Mesendoderm (in vitro differentiated cells): ENCODE measurements at regions not wholly inside any gene's neighbourhood (a gene's known extent, or its start where the extent isn't known, plus 50 kb on each side); places are given as distances from the start of the nearest gene placed in this dataset.

ENCODE experiments used
- DNase-seq: peaks from one replicate; pipeline ENCODE4 v3.0.0; 2013
- H2AK5ac ChIP-seq: 2 replicates; pipeline ENCODE4 v1.6.1; 2013; ENCODE audit warnings: low read length, inconsistent platforms
- H2BK120ac ChIP-seq: 2 replicates; pipeline ENCODE4 v1.6.1; 2013; ENCODE audit warnings: low read depth, mild to moderate bottlenecking, low read length, moderate library complexity, mixed read lengths
- H2BK15ac ChIP-seq: replicated peaks from 2 replicates; pipeline ENCODE4 v1.6.1; 2013; ENCODE audit warnings: low read depth, mild to moderate bottlenecking, moderate library complexity
- H2BK5ac ChIP-seq: 2 replicates; pipeline ENCODE4 v1.6.1; 2013; ENCODE audit warnings: low read length, inconsistent platforms
- H3K18ac ChIP-seq: 2 replicates; pipeline ENCODE4 v1.6.1; 2013; ENCODE audit warnings: mild to moderate bottlenecking, low read length, mixed read lengths
- H3K23ac ChIP-seq: one replicate; pipeline ENCODE4 v1.6.1; 2013; ENCODE audit warnings: low read length
- H3K27ac ChIP-seq: 2 replicates; pipeline ENCODE4 v1.5.1; 2013; ENCODE audit warnings: low read depth, mild to moderate bottlenecking, inconsistent platforms, low read length, moderate library complexity
- H3K27me3 ChIP-seq: 2 replicates; pipeline ENCODE4 v1.6.1; 2013; ENCODE audit warnings: low read length, control low read depth, mild to moderate bottlenecking, inconsistent platforms; ENCODE audit not compliant: insufficient read depth, poor library complexity
- H3K36me3 ChIP-seq: 2 replicates; pipeline ENCODE4 v1.6.1; 2013; ENCODE audit warnings: low read length, inconsistent platforms; ENCODE audit not compliant: control insufficient read depth, insufficient read depth
- H3K4ac ChIP-seq: one replicate; pipeline ENCODE4 v1.6.1; 2013; ENCODE audit warnings: low read depth, mild to moderate bottlenecking, low read length, moderate library complexity
- H3K4me1 ChIP-seq: 2 replicates; pipeline ENCODE4 v1.6.1; 2013; ENCODE audit warnings: low read depth, low read length, inconsistent platforms; ENCODE audit not compliant: control insufficient read depth
- H3K4me2 ChIP-seq: 2 replicates; pipeline ENCODE4 v1.6.1; 2013; ENCODE audit warnings: low read length
- H3K4me3 ChIP-seq: 2 replicates; pipeline ENCODE4 v1.5.1; 2013; ENCODE audit warnings: mild to moderate bottlenecking, low read length
- H3K56ac ChIP-seq: one replicate; pipeline ENCODE4 v1.6.1; 2013; ENCODE audit warnings: low read length
- H3K79me1 ChIP-seq: 2 replicates; pipeline ENCODE4 v1.6.1; 2013; ENCODE audit warnings: low read length, inconsistent platforms
- H3K79me2 ChIP-seq: 2 replicates; pipeline ENCODE4 v1.6.1; 2013; ENCODE audit warnings: mild to moderate bottlenecking, low read length; ENCODE audit not compliant: control insufficient read depth, insufficient read depth
- H3K9ac ChIP-seq: 2 replicates; pipeline ENCODE4 v1.6.1; 2013; ENCODE audit warnings: low read length, inconsistent platforms
- H4K5ac ChIP-seq: one replicate; pipeline ENCODE4 v1.6.1; 2013; ENCODE audit warnings: low read length
- H4K8ac ChIP-seq: one replicate; pipeline ENCODE4 v1.6.1; 2013; ENCODE audit warnings: low read depth, mild to moderate bottlenecking, control low read depth, low read length, moderate library complexity
- WGBS: extraction: QIAGEN DNeasy Blood & Tissue Kit; methylation state at CpG from one replicate; pipeline ENCODE4 v1.1.7; 2013; ENCODE audit warnings: low lambda C conversion rate, missing lambda C conversion rate; ENCODE audit not compliant: insufficient coverage; ENCODE audit errors: extremely low coverage; 5-methylcytosine and 5-hydroxymethylcytosine counted together

- Histone ChIP-seq H3K9ac (no peak overlapping the region), H2BK120ac (no peak overlapping the region), H4K5ac (no peak overlapping the region), H3K4me2 (no peak overlapping the region), H2BK5ac (no peak overlapping the region), H3K56ac (no peak overlapping the region), H3K27ac (no peak overlapping the region), H3K27me3 (no peaks in the 10 kb centered on the region), H3K4me1 (no peaks in the 10 kb centered on the region), H3K18ac (no peak overlapping the region), H3K4ac (no peak overlapping the region), H2BK15ac (no peak overlapping the region), H2AK5ac (no peak overlapping the region), H3K36me3 (no peaks in the 10 kb centered on the region), H4K8ac (no peak overlapping the region), H3K23ac (no peak overlapping the region), H3K79me2 (no peaks in the 10 kb centered on the region), H3K79me1 (no peaks in the 10 kb centered on the region), H3K4me3 (no peak overlapping the region)
- DNase-seq: no peak
- WGBS: no CpG with 5 or more reads among the region's 39 CpGs
Observed at GRCh38 chr22:48535868-48536540, 1291.7 kb downstream of the BRD1 start.

GRCh38 chr22:48534395-48534958 lies 1293.2 kb downstream of the BRD1 start:
- Histone ChIP-seq H4K8ac (no peak overlapping the region), H3K23ac (no peak overlapping the region), H3K27me3 (no peaks in the 10 kb centered on the region), H3K27ac (no peak overlapping the region), H3K9ac (no peak overlapping the region), H2BK5ac (no peak overlapping the region), H3K4me3 (no peak overlapping the region), H3K4ac (no peak overlapping the region), H4K5ac (no peak overlapping the region), H2BK120ac (no peak overlapping the region), H3K4me2 (no peak overlapping the region), H3K18ac (no peak overlapping the region), H2BK15ac (no peak overlapping the region), H3K79me1 (no peaks in the 10 kb centered on the region), H3K79me2 (no peaks in the 10 kb centered on the region), H2AK5ac (no peak overlapping the region), H3K56ac (no peak overlapping the region), H3K4me1 (no peaks in the 10 kb centered on the region), H3K36me3 (no peaks in the 10 kb centered on the region)
- no peak for DNase-seq
- WGBS: no CpG with 5 or more reads among the region's 22 CpGs

- Histone ChIP-seq H2BK15ac (no peak overlapping the region), H3K79me1 (no peaks in the 10 kb centered on the region), H2AK5ac (no peak overlapping the region), H3K27ac (no peak overlapping the region), H3K4ac (no peak overlapping the region), H4K5ac (no peak overlapping the region), H3K4me1 (no peaks in the 10 kb centered on the region), H3K18ac (no peak overlapping the region), H3K27me3 (no peaks in the 10 kb centered on the region), H3K79me2 (no peaks in the 10 kb centered on the region), H3K23ac (no peak overlapping the region), H3K4me3 (no peak overlapping the region), H3K36me3 (no peaks in the 10 kb centered on the region), H4K8ac (no peak overlapping the region), H2BK5ac (no peak overlapping the region), H2BK120ac (no peak overlapping the region), H3K4me2 (no peak overlapping the region), H3K9ac (no peak overlapping the region), H3K56ac (no peak overlapping the region)
- DNase-seq: no peak
- WGBS: no CpG with 5 or more reads among the region's 12 CpGs
Observed at GRCh38 chr22:48532986-48533385, 1294.7 kb downstream of the BRD1 start.

GRCh38 chr22:48531761-48532435 lies 1295.8 kb downstream of the BRD1 start:
- no peaks in the 10 kb centered on the region for H3K36me3 ChIP-seq
- no peak overlapping the region for H4K5ac ChIP-seq
- H3K23ac ChIP-seq: peak overlapping the region; percentile 80
- H3K27me3 ChIP-seq: no peaks in the 10 kb centered on the region
- H3K4me1 ChIP-seq: no peaks in the 10 kb centered on the region
- H3K4me3 ChIP-seq: no peak overlapping the region
- H3K4me2 ChIP-seq: no peak overlapping the region
- no peak overlapping the region for H2BK120ac ChIP-seq
- no peak overlapping the region for H3K18ac ChIP-seq
- no peak overlapping the region for H4K8ac ChIP-seq
- H3K27ac ChIP-seq: no peak overlapping the region
- H3K56ac ChIP-seq: no peak overlapping the region
- DNase-seq: no peak
- no CpG with 5 or more reads among the region's 20 CpGs for WGBS
- H3K4ac ChIP-seq: no peak overlapping the region
- H3K79me2 ChIP-seq: no peaks in the 10 kb centered on the region
- no peak overlapping the region for H3K9ac ChIP-seq
- H2AK5ac ChIP-seq: no peak overlapping the region
- no peaks in the 10 kb centered on the region for H3K79me1 ChIP-seq
- H2BK5ac ChIP-seq: no peak overlapping the region
- H2BK15ac ChIP-seq: no peak overlapping the region

GRCh38 chr22:48531108-48531507 lies 1296.6 kb downstream of the BRD1 start:
- Histone ChIP-seq H3K36me3 (no peaks in the 10 kb centered on the region), H3K9ac (no peak overlapping the region), H3K23ac (no peak overlapping the region), H2AK5ac (no peak overlapping the region), H3K4me2 (no peak overlapping the region), H3K79me2 (no peaks in the 10 kb centered on the region), H3K4ac (no peak overlapping the region), H3K18ac (no peak overlapping the region), H3K4me1 (no peaks in the 10 kb centered on the region), H4K5ac (no peak overlapping the region), H3K4me3 (no peak overlapping the region), H3K79me1 (no peaks in the 10 kb centered on the region), H3K56ac (no peak overlapping the region), H4K8ac (no peak overlapping the region), H3K27me3 (no peaks in the 10 kb centered on the region), H3K27ac (no peak overlapping the region), H2BK5ac (no peak overlapping the region), H2BK15ac (no peak overlapping the region), H2BK120ac (no peak overlapping the region)
- WGBS: no CpG with 5 or more reads among the region's 11 CpGs
- DNase-seq: no peak
